ENCODE measurements at regions not wholly inside any gene's neighbourhood (a gene's known extent, or its start where the extent isn't known, plus 50 kb on each side); places are given as distances from the start of the nearest gene placed in this dataset.

DNA sequence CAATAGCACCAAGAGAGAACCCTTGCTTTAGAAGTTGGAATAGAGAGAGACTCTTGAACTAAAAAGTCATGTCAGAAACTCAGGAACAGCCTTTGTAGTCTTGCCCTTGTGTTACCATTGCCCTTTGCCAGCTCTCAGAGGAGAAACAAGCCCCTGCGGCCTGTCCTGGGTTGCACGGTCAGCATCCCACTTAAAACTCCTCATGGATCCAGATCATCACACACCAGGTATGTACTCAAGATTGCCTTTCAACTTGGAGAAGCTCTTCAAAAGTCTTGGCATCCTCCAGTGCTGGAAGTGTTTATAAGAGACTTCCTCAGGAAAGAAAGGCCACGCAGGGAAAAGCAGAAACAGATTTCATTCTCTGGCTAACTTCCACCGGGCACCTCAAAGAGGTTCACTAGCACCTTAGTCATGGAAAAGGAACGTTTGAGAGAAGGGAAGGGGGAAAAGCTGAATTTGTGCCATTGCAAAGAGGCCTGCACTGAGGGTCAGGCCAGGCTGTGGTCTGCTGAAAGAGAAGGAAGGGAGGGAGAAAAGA lies 594.2 kb downstream of the MED13L start:
- TF ChIP-seq CTCF (IDR thresholded peaks at IDR 0.05) = no peak
- TF ChIP-seq POLR2A (IDR thresholded peaks at IDR 0.05) = no peak
